Smooth muscle cell (in vitro differentiated cells): ENCODE measurements at regions not wholly inside any gene's neighbourhood (a gene's known extent, or its start where the extent isn't known, plus 50 kb on each side); places are given as distances from the start of the nearest gene placed in this dataset.

Experiments
- DNase-seq: peaks from one replicate; lab custom pipeline; 2025; ENCODE audit not compliant: unreplicated experiment; lab: John Stamatoyannopoulos, UW
- H2AFZ ChIP-seq: fragments of 200-600 bp; sonication (generic); 2 replicates; pipeline ENCODE4 v1.6.0; 2016; ENCODE audit warnings: antibody characterized with exemption, low read depth, mild to moderate bottlenecking
- H3F3A ChIP-seq: fragments of 200-600 bp; sonication (generic); 2 replicates; pipeline ENCODE4 v1.6.0; 2017; ENCODE audit warnings: antibody characterized with exemption, low read depth
- H3K27ac ChIP-seq: fragments of 200-600 bp; sonication (generic); 2 replicates; pipeline ENCODE4 v1.5.1; 2016; ENCODE audit warnings: low read depth, mild to moderate bottlenecking
- H3K27me3 ChIP-seq: fragments of 200-600 bp; sonication (generic); 2 replicates; pipeline ENCODE4 v1.6.1; 2016; ENCODE audit warnings: low read depth, mild to moderate bottlenecking
- H3K36me3 ChIP-seq: fragments of 200-600 bp; sonication (generic); 2 replicates; pipeline ENCODE4 v1.5.1; 2016; ENCODE audit warnings: low read depth
- H3K4me1 ChIP-seq: fragments of 200-600 bp; sonication (generic); 2 replicates; pipeline ENCODE4 v1.5.1; 2016; ENCODE audit warnings: low read depth
- H3K4me2 ChIP-seq: fragments of 200-600 bp; sonication (generic); 2 replicates; pipeline ENCODE4 v1.6.0; 2016; ENCODE audit warnings: mild to moderate bottlenecking
- H3K4me3 ChIP-seq: fragments of 200-600 bp; sonication (generic); 2 replicates; pipeline ENCODE4 v1.5.1; 2016; ENCODE audit warnings: mild to moderate bottlenecking
- H3K79me2 ChIP-seq: fragments of 200-600 bp; sonication (generic); 2 replicates; pipeline ENCODE4 v1.6.0; 2016; ENCODE audit warnings: low read depth, mild to moderate bottlenecking
- H3K9ac ChIP-seq: fragments of 200-600 bp; sonication (generic); 2 replicates; pipeline ENCODE4 v1.6.0; 2016; ENCODE audit warnings: low read depth
- H3K9me3 ChIP-seq: fragments of 200-600 bp; sonication (generic); replicated peaks from 2 replicates; pipeline ENCODE4 v1.5.1; 2016; ENCODE audit warnings: low read depth
- H4K20me1 ChIP-seq: fragments of 200-600 bp; sonication (generic); 2 replicates; pipeline ENCODE4 v1.6.0; 2016; ENCODE audit warnings: low read depth
- WGBS: methylation state at CpG from one replicate; pipeline ENCODE4 v1.1.7; 2016; ENCODE audit warnings: low lambda C conversion rate; 5-methylcytosine and 5-hydroxymethylcytosine counted together
- TF ChIP-seq, protein P1 (sequence below): fragments of 200-600 bp; sonication (generic); IDR thresholded peaks from 2 replicates; pipeline ENCODE4 v1.5.1; 2017; ENCODE audit warnings: borderline replicate concordance, mild to moderate bottlenecking, antibody characterized with exemption; ENCODE audit not compliant: insufficient read depth, poor library complexity, severe bottlenecking

- Histone ChIP-seq H3K9me3 (no peaks in the 10 kb centered on the region), H3K27ac (no peak overlapping the region), H3K9ac (no peak overlapping the region), H3K4me2 (no peak overlapping the region), H4K20me1 (no peaks in the 10 kb centered on the region), H3K79me2 (no peaks in the 10 kb centered on the region), H3K36me3 (no peaks in the 10 kb centered on the region), H3F3A (no peaks in the 10 kb centered on the region), H2AFZ (no peak overlapping the region), H3K4me3 (no peak overlapping the region), H3K27me3 (no peaks in the 10 kb centered on the region), H3K4me1 (no peaks in the 10 kb centered on the region)
- no peak for DNase-seq
- TF ChIP-seq, protein P1, sequence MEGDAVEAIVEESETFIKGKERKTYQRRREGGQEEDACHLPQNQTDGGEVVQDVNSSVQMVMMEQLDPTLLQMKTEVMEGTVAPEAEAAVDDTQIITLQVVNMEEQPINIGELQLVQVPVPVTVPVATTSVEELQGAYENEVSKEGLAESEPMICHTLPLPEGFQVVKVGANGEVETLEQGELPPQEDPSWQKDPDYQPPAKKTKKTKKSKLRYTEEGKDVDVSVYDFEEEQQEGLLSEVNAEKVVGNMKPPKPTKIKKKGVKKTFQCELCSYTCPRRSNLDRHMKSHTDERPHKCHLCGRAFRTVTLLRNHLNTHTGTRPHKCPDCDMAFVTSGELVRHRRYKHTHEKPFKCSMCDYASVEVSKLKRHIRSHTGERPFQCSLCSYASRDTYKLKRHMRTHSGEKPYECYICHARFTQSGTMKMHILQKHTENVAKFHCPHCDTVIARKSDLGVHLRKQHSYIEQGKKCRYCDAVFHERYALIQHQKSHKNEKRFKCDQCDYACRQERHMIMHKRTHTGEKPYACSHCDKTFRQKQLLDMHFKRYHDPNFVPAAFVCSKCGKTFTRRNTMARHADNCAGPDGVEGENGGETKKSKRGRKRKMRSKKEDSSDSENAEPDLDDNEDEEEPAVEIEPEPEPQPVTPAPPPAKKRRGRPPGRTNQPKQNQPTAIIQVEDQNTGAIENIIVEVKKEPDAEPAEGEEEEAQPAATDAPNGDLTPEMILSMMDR: no peak
- 77% methylated on average over 1 of the region's 1 CpG for WGBS
Measured at GRCh38 chr2:144165599-144166250, 354.2 kb downstream of the ZEB2 start.

GRCh38 chr2:144163592-144163991 is 356.3 kb downstream of the ZEB2 start:
- H3K9me3 ChIP-seq: no peaks in the 10 kb centered on the region

GRCh38 chr2:144162652-144163051 is 357.3 kb downstream of the ZEB2 start:
- no peak overlapping the region for H2AFZ ChIP-seq
- no peak overlapping the region for H3K4me3 ChIP-seq
- TF ChIP-seq, protein P1: peak; percentile 27
- no peaks in the 10 kb centered on the region for H3K36me3 ChIP-seq
- no peaks in the 10 kb centered on the region for H3K9me3 ChIP-seq
- no peak for DNase-seq
- H3K9ac ChIP-seq: no peak overlapping the region
- no peaks in the 10 kb centered on the region for H3K27me3 ChIP-seq
- no peak overlapping the region for H3K27ac ChIP-seq
- no peak overlapping the region for H3K4me2 ChIP-seq
- no peaks in the 10 kb centered on the region for H4K20me1 ChIP-seq
- WGBS: 83% methylated on average over 5 of the region's 5 CpGs
- no peaks in the 10 kb centered on the region for H3K79me2 ChIP-seq
- H3F3A ChIP-seq: no peaks in the 10 kb centered on the region
- H3K4me1 ChIP-seq: no peaks in the 10 kb centered on the region

More at GRCh38 chr2:144163592-144163991, 356.3 kb downstream of the ZEB2 start:
- TF ChIP-seq, protein P1: no peak
- WGBS: 91% methylated on average over 2 of the region's 2 CpGs
- no peak for DNase-seq
- Histone ChIP-seq H3K79me2 (no peaks in the 10 kb centered on the region), H3K4me3 (no peak overlapping the region), H3K4me2 (no peak overlapping the region), H3K4me1 (no peaks in the 10 kb centered on the region), H3K27me3 (no peaks in the 10 kb centered on the region), H4K20me1 (no peaks in the 10 kb centered on the region), H3K27ac (no peak overlapping the region), H3K9ac (no peak overlapping the region), H3K36me3 (no peaks in the 10 kb centered on the region), H3F3A (no peaks in the 10 kb centered on the region), H2AFZ (no peak overlapping the region)

GRCh38 chr2:144161061-144161460 is 358.9 kb downstream of the ZEB2 start:
- Histone ChIP-seq H3K36me3 (no peaks in the 10 kb centered on the region), H3K4me1 (no peaks in the 10 kb centered on the region), H3K9me3 (no peaks in the 10 kb centered on the region), H3K4me2 (no peak overlapping the region), H3F3A (no peaks in the 10 kb centered on the region), H3K9ac (no peak overlapping the region), H3K79me2 (no peaks in the 10 kb centered on the region), H2AFZ (no peak overlapping the region), H3K4me3 (no peak overlapping the region), H4K20me1 (no peaks in the 10 kb centered on the region), H3K27me3 (no peaks in the 10 kb centered on the region), H3K27ac (no peak overlapping the region)
- TF ChIP-seq, protein P1: no peak
- no peak for DNase-seq
- over 99% methylated on average over 3 of the region's 3 CpGs for WGBS
